ENCODE measurements at regions not wholly inside any gene's neighbourhood (a gene's known extent, or its start where the extent isn't known, plus 50 kb on each side); places are given as distances from the start of the nearest gene placed in this dataset.

DNA sequence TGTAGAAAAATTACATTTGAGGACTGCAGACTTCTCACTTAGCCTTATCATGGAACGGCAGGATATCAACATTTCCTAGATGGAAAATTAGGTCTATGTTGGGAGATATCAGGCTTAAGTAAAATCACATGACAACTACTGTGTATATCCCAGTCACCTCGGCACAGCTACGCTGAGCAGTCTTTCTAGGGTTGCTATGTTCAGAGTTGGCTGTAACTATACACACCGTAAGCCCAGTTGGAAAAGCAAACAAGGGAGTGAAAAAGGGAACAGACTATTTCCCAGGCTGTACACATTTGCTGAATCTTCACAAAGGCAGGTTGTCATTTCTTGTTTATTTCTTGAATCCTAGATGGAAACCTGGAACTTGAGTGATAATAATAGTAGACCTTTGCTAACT lies 80.7 kb upstream of the PTPRK start:
- TF ChIP-seq NCOA1 (IDR thresholded peaks at IDR 0.05; ENCODE audit: low read depth) (no peak), MXI1 (IDR thresholded peaks at IDR 0.05; ENCODE audit: low read depth, low read length) (no peak), JUNB (CRISPR knock-in tag; conservative IDR thresholded peaks at IDR 0.05) (no peak), BMI1 (IDR thresholded peaks at IDR 0.05; ENCODE audit: low read length) (no peak), RBM22 (IDR thresholded peaks at IDR 0.05; ENCODE audit: low read depth, low read length, poor library complexity, severe bottlenecking) (no peak), ZNF121 (CRISPR knock-in tag; conservative IDR thresholded peaks at IDR 0.05) (no peak)
- TF ChIP-seq, protein P1, sequence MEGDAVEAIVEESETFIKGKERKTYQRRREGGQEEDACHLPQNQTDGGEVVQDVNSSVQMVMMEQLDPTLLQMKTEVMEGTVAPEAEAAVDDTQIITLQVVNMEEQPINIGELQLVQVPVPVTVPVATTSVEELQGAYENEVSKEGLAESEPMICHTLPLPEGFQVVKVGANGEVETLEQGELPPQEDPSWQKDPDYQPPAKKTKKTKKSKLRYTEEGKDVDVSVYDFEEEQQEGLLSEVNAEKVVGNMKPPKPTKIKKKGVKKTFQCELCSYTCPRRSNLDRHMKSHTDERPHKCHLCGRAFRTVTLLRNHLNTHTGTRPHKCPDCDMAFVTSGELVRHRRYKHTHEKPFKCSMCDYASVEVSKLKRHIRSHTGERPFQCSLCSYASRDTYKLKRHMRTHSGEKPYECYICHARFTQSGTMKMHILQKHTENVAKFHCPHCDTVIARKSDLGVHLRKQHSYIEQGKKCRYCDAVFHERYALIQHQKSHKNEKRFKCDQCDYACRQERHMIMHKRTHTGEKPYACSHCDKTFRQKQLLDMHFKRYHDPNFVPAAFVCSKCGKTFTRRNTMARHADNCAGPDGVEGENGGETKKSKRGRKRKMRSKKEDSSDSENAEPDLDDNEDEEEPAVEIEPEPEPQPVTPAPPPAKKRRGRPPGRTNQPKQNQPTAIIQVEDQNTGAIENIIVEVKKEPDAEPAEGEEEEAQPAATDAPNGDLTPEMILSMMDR (IDR thresholded peaks at IDR 0.05 in 2 of 3, conservative IDR thresholded peaks at IDR 0.05 in 1 of 3; ENCODE audit: insufficient read depth in 2 of 3, low read depth in 1 of 3, low read length in 3 of 3): no peak
- TF ChIP-seq, protein P2, sequence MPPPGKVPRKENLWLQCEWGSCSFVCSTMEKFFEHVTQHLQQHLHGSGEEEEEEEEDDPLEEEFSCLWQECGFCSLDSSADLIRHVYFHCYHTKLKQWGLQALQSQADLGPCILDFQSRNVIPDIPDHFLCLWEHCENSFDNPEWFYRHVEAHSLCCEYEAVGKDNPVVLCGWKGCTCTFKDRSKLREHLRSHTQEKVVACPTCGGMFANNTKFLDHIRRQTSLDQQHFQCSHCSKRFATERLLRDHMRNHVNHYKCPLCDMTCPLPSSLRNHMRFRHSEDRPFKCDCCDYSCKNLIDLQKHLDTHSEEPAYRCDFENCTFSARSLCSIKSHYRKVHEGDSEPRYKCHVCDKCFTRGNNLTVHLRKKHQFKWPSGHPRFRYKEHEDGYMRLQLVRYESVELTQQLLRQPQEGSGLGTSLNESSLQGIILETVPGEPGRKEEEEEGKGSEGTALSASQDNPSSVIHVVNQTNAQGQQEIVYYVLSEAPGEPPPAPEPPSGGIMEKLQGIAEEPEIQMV (tag; conservative IDR thresholded peaks at IDR 0.05; ENCODE audit: low read depth): no peak
